ENCODE measurements at regions not wholly inside any gene's neighbourhood (a gene's known extent, or its start where the extent isn't known, plus 50 kb on each side); places are given as distances from the start of the nearest gene placed in this dataset.
"Not testable (repeated sequence)": the region's sequence is repeated elsewhere in the genome, so short reads cannot be mapped to it uniquely, and the experiment has no call there.

- FAIRE-seq, result no peak
- DNase-seq (ENCODE audit: insufficient read length, low spot score), result no peak
Observed at GRCh38 chr13:109408591-109409382, 377.6 kb downstream of the IRS2 start.

DNA sequence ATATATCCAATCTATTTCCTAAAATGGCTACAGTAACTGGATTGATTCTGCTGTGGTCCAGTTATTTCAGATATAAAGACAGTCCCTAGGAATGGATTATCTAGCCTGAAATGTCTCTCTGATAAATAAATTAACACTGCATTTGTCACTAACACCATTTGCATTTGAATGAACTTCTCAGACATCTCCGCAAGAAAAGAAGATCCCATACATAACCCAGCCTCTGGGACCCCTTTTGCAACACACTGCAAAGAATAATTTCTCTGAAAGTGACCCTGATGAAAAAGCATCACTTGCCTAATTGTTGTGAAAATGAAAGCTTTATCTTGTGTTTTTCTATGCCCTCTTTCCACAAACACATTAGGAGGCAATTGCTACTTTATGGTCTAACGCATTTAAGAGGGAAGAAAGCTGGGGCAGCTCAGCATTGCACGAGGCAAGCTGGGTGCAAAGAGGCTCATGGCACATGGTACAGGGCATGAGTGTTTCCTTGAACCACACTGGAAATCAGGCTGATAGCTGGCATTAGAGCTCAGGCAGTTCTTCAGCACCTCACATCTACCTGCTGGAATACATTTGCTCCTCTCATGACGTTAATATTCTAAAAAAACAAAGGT, 379.9 kb downstream of the IRS2 start:
- FAIRE-seq (no peak), DNase-seq (ENCODE audit: insufficient read length, low spot score) (no peak)

GRCh38 chr13:109403012-109403421, 383.4 kb downstream of the IRS2 start:
- FAIRE-seq, result no peak
- no peak for DNase-seq (ENCODE audit: insufficient read length, low spot score)

DNA sequence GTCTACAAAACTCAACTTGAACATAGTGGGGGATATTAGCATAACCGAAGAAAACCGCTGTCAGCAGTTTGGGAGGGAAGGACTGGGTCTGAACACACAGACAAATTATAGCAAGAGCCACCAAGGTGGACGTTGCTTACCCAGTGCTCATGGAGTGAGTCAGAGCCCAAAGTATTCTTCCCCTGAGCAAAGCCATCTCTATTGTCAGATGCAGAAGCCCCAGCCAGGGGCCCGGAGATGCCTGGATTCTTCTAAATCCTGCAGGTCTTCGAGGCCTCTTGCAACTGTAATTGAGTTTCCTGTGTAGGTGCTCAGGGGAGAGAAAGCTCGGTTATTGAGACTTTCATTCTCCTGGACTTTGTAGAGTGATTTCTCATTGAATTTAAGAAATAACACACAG, 384.5 kb downstream of the IRS2 start:
- FAIRE-seq, result no peak
- DNase-seq (ENCODE audit: insufficient read length, low spot score), result no peak

- DNase-seq (ENCODE audit: insufficient read length, low spot score) (no peak), FAIRE-seq (no peak)
Observed at GRCh38 chr13:109401307-109401706, 385.1 kb downstream of the IRS2 start.

DNA sequence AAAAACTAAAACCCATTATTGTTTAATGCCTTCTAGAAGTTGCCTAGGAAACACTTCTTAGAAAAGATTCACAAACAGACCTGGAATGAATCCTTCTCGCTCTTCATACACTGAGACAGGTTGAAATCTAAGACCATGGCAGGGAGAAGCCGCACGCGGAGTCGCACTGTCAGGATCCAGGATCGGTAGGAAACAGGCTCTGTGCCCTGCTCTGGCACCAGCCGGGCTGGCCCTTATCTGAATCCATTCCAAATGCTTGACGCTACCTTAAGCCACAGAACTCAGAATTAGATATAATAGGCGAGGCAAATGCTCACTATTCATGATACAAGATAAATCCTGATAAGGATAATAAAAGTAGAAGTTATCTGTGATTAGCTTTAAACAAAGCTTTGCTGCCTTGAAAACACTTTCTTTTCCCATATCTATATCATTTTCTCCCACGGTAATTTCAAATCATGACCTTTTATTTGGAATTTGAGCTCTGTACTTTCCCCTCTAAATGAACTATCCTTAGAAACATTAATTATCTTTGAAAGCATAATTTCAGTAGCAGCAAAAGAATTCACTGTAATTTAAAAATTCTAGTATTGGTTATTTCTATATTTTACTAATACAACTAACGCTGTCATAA, 385.6 kb downstream of the IRS2 start:
- no peak for FAIRE-seq
- DNase-seq (ENCODE audit: insufficient read length, low spot score), result no peak

- FAIRE-seq, result no peak
- no peak for DNase-seq (ENCODE audit: insufficient read length, low spot score)
Observed at GRCh38 chr13:109400209-109400608, 386.2 kb downstream of the IRS2 start.

DNA sequence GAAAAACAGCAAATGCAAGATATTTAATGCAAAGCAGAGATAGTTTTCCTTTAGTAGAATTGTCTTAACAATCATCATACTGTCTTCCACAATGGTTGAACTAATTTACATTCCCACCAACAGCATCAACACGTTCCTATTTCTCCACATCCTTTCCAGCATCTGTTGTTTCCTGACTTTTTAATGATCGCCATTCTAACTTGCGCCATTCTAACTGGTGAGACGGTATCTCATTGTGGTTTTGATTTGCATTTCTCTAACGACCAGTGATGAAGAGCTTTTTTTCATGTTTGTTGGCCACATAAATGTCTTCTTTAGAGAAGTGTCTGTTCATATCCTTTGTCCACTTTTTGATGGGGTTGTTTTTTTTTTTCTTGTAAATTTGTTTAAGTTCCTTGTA, 388.3 kb downstream of the IRS2 start:
- not testable (repeated sequence) for FAIRE-seq; DNase-seq (ENCODE audit: insufficient read length, low spot score)

DNA sequence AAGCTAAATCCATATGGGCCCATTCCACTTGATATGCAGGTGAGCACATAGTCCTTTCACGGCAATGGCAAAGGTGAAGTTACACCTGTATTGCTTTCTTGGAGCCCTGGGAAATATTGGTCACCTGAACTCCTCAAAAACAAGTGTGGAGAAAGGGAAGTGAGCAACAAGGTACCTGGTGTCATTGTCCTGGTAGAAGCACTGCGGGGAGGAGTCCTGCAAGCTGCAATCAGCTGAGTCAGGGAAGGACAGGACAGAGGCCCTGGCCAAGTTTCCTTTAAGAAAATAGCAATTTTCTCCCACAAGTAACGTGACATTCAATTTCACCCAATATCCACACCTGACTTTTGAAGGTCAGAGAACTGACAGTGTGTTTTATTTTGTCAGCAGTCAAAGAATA, 389.1 kb downstream of the IRS2 start:
- no peak for FAIRE-seq
- DNase-seq (ENCODE audit: insufficient read length, low spot score), result no peak

DNA sequence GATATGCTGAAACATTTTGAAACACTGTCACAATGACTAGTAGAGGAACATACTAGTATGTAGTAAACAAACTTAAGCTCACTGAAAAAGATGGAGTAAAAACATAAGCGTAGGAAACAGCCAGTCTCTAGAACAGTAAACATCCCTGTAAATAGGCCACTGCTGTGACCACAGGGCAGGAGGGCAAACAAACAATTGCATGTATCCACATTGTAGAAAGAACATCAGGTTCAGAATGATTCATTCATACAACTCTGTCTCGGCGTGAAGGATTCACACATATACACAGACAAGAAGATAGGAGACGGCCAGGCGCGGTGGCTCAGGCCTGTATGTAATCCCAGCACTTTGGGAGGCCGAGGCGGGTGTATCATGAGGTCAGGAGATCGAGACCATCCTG, 390.1 kb downstream of the IRS2 start:
- no peak for FAIRE-seq

GRCh38 chr13:109395014-109395413, 391.4 kb downstream of the IRS2 start:
- FAIRE-seq (no peak), DNase-seq (ENCODE audit: insufficient read length, low spot score) (no peak)

More for the DNA sequence above, 390.1 kb downstream of the IRS2 start:
- no peak for DNase-seq (ENCODE audit: insufficient read length, low spot score)

DNA sequence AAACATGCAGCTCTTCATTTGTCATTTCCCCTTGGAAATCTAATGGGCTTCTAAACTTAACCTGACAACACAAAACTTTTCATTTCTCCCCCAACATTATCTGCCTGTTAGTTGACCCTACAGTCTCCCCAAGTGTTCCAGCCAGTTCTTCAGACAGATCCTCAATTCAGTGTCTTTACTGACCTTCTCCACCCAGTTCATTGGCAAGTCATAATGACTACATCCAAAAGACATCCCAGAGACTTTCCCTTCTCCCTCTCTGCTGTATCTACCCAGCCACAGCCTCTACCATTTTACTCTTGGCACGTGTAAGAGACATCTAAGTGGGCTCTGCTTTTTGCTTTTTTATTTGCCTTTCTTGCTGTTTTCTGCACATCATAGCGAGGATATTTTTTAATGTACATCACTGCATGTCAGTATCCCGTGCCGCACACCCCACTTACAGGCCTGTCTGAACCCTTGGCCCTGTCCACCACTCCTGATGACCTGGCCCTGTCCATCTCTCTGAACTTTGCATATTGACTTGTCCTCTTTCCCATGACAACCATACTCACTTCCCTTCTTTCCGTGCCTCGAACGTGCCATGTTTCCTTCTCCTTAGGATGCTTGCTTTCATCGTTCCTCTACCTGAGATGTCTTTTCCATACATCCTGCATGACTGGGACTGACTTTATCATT, 391.9 kb downstream of the IRS2 start:
- no peak for FAIRE-seq

GRCh38 chr13:109393045-109393444, 393.3 kb downstream of the IRS2 start:
- no peak for DNase-seq (ENCODE audit: insufficient read length, low spot score)
- FAIRE-seq, result no peak

More for the DNA sequence above, 391.9 kb downstream of the IRS2 start:
- DNase-seq (ENCODE audit: insufficient read length, low spot score), result no peak

DNA sequence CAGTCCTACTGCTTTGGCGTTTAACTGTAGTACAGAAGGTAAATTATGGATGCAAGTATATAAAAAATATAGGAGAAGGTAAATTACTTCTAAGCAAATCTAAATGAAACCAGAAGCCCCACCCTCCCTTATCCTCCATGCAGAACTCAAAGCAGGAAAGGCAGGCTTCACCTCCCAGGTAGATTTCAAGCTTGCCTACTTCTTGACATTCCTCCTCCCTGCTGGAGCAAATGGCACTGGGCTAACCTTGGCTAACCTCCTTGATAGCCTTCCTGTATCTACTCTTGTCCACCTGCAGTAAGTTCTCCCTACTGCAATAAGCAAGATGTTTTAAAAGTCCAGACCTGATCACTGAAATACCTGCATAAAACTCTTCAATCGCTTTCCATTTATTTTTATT, 396.0 kb downstream of the IRS2 start:
- no peak for FAIRE-seq

DNA sequence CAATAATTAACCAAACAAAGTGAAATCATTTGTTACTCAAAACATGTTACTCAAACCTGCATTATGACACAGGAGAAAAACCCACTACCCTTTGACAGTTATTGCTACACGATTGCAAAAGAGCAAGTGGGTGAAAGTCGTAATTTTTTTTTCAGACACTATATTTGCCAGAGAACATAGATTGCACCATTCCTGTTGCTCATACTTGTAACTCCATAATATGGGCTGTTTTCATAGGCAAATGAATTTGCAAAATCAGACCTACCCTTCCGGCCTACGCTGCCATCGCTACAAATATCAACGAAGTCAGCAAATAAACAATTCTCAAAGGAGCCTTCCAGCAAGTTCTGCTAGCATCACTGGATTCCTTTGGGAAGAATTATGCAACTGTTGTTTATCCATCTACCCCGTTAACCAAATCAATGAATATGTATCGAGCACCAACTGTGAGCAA, 396.5 kb downstream of the IRS2 start:
- FAIRE-seq, result no peak
- DNase-seq (ENCODE audit: insufficient read length, low spot score), result no peak

More for the DNA sequence above, 396.0 kb downstream of the IRS2 start:
- no peak for DNase-seq (ENCODE audit: insufficient read length, low spot score)

- no peak for FAIRE-seq
- DNase-seq (ENCODE audit: insufficient read length, low spot score), result no peak
Observed at GRCh38 chr13:109389456-109389855, 396.9 kb downstream of the IRS2 start.

DNA sequence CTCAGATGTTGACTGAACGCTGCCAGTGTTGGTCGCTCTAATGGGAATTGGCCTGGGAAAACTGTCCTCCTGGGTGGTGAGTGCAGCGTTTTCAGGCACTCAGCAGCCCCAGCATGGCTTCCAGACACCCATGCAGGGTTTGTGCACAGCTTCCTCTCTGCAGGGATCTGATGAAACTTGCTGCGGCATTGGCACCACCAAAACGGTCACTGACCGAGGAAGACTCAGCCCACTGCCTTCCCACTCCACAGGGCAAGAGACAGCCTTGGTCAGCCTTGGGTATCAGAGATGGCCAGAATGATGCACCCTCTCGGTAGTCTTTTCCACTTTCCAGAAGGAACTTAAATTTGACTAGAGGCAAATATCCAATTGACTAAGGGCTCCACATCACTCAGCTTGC, 398.9 kb downstream of the IRS2 start:
- FAIRE-seq (no peak), DNase-seq (ENCODE audit: insufficient read length, low spot score) (no peak)

- no peak for FAIRE-seq
Observed at GRCh38 chr13:109385242-109385560, 401.2 kb downstream of the IRS2 start.

DNA sequence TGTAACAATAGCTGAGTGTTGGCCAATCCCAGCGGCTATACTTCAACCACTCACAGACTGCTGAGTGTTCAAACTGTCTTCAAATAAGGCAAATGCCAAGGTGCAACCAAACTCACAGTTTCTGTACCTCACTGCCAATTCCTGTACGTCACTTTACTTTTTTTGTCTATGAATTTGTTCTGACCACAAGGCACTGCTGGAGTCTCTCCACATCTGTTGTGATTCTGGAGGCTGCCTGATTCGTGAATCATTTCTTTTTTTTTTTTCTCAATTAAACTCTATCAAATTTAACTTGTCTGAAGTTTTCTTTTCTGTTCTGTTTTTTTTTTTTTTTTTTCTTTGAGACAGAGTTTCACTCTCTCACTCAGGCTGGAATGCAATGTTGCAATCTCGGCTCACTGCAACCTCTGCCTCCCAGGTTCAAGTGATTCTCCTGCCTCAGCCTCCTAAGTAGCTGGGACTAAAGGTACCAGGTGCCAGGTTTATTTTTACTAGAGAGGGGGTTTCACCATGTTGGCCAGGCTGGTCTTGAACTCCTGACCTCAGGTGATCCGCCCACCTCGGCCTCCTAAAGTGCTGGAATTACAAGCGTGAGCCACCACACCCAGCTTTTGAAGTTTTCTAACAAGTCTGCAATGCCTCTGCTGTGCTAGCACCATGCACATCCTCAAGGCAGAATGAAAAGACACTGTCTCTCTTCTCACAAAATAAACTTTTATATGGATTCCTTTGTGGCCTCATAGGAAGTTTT, 401.7 kb downstream of the IRS2 start:
- no peak for FAIRE-seq
- DNase-seq (ENCODE audit: insufficient read length, low spot score), result no peak

More at GRCh38 chr13:109385242-109385560, 401.2 kb downstream of the IRS2 start:
- no peak for DNase-seq (ENCODE audit: insufficient read length, low spot score)

DNA sequence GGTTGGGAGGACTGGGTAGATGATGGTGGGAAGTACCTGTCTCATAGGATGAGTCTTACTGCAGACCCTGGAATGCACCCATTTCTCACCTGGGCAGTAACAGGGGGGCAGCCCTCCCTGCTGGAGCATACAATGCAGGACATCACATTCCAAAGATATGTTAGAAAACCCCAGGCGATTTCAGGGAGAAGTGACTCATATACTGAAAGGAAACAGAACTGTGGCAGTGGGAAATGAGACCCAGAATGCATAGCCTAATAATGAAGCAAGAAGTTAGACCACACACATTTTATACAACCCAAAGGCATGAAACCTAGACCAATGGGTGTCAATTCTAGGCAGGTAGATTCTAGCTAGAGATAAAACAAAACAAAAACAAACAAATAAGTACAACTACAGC, 402.7 kb downstream of the IRS2 start:
- DNase-seq (ENCODE audit: insufficient read length, low spot score) (no peak), FAIRE-seq (no peak)

Data from GM19239 (cell line).